NCI-H1092 treated with DMSO at 0.1 percent for 48 hours (cell line): ENCODE measurements at regions not wholly inside any gene's neighbourhood (a gene's known extent, or its start where the extent isn't known, plus 50 kb on each side); places are given as distances from the start of the nearest gene placed in this dataset.
A peak's percentile ranks its signal among the peaks of the same experiment; 100 is the strongest.

Source experiments
- DNase-seq: peaks from one replicate; lab custom pipeline; 2025; lab: John Stamatoyannopoulos, UW

- DNase-seq: no peak
Measured at GRCh38 chr22:27475548-27475897, 326.0 kb downstream of the MN1 start.

- no peak for DNase-seq
Measured at GRCh38 chr22:27476318-27476717, 325.2 kb downstream of the MN1 start.

GRCh38 chr22:27476729-27477128 lies 324.8 kb downstream of the MN1 start:
- no peak for DNase-seq

- no peak for DNase-seq
Measured at GRCh38 chr22:27477171-27477570, 324.4 kb downstream of the MN1 start.

- peak; percentile 71 for DNase-seq
Measured at GRCh38 chr22:27480487-27480886, 321.1 kb downstream of the MN1 start.

GRCh38 chr22:27482402-27482801 lies 319.2 kb downstream of the MN1 start:
- no peak for DNase-seq

- no peak for DNase-seq
Measured at GRCh38 chr22:27483095-27483785, 318.3 kb downstream of the MN1 start.

- DNase-seq: no peak
Measured at GRCh38 chr22:27485842-27486241, 315.7 kb downstream of the MN1 start.

- no peak for DNase-seq
Measured at GRCh38 chr22:27487600-27488452, 313.7 kb downstream of the MN1 start.

- no peak for DNase-seq
Measured at GRCh38 chr22:27488456-27489177, 312.9 kb downstream of the MN1 start.

- no peak for DNase-seq
Measured at GRCh38 chr22:27489178-27489675, 312.3 kb downstream of the MN1 start.

GRCh38 chr22:27490080-27490479 lies 311.5 kb downstream of the MN1 start:
- DNase-seq: no peak

- DNase-seq: no peak
Measured at GRCh38 chr22:27491888-27492287, 309.7 kb downstream of the MN1 start.

GRCh38 chr22:27492566-27493201 lies 308.9 kb downstream of the MN1 start:
- DNase-seq: no peak

GRCh38 chr22:27493796-27494195 lies 307.8 kb downstream of the MN1 start:
- no peak for DNase-seq

GRCh38 chr22:27494785-27495184 lies 306.8 kb downstream of the MN1 start:
- DNase-seq: no peak

- no peak for DNase-seq
Measured at GRCh38 chr22:27495325-27495724, 306.2 kb downstream of the MN1 start.

GRCh38 chr22:27499121-27499520 lies 302.4 kb downstream of the MN1 start:
- DNase-seq: no peak

- peak; percentile 49 for DNase-seq
Measured at GRCh38 chr22:27501191-27501936, 300.2 kb downstream of the MN1 start.

GRCh38 chr22:27502327-27502726 lies 299.2 kb downstream of the MN1 start:
- DNase-seq: no peak
